Lower lobe of right lung (tissue), 2 donors: ENCODE measurements at regions not wholly inside any gene's neighbourhood (a gene's known extent, or its start where the extent isn't known, plus 50 kb on each side); places are given as distances from the start of the nearest gene placed in this dataset.

ENCODE experiments used
- ATAC-seq, 2 donors: fragments of 200-7000 bp; cut with Tn5 transposase; one replicate each; pipeline ENCODE4 v1.9.1; 2020 to 2022; ENCODE audit warnings: mild to moderate bottlenecking in 2 of 2, moderate library complexity in 2 of 2
- DNase-seq: peaks from one replicate; pipeline ENCODE4 v3.0.0-alpha.2; 2020
- H3K27ac ChIP-seq: fragments of 200-600 bp; one replicate; pipeline ENCODE4 v1.8.0; 2022
- H3K27me3 ChIP-seq: fragments of 200-600 bp; one replicate; pipeline ENCODE4 v1.8.0; 2022; ENCODE audit warnings: low read depth
- H3K36me3 ChIP-seq: fragments of 200-600 bp; one replicate; pipeline ENCODE4 v1.8.0; 2022; ENCODE audit warnings: mild to moderate bottlenecking
- H3K4me1 ChIP-seq: fragments of 200-600 bp; one replicate; pipeline ENCODE4 v1.8.0; 2022
- H3K4me3 ChIP-seq: fragments of 200-600 bp; one replicate; pipeline ENCODE4 v1.8.0; 2022; ENCODE audit warnings: mild to moderate bottlenecking
- H3K9me3 ChIP-seq: fragments of 200-600 bp; one replicate; pipeline ENCODE4 v1.8.0; 2022
- CTCF ChIP-seq: fragments of 200-600 bp; IDR thresholded peaks from one replicate; pipeline ENCODE4 v1.8.0; 2022; ENCODE audit warnings: antibody characterized with exemption, mild to moderate bottlenecking
- intact Hi-C: fragments of 100-400 bp; cut with DNase I; formaldehyde crosslinking; loops from one replicate; pipeline ENCODE4 v1.11.0; 2022
- donor health status: DM: no; HTN: yes; CAD: no; lungs with severe emphysema.

GRCh38 chr9:23571414-23572104 is 254.5 kb downstream of the ELAVL2 start:
- Histone ChIP-seq H3K4me1 (no peaks in the 10 kb centered on the region), H3K27me3 (no peaks in the 10 kb centered on the region), H3K27ac (no peak overlapping the region), H3K36me3 (no peaks in the 10 kb centered on the region), H3K4me3 (no peak overlapping the region), H3K9me3 (no peaks in the 10 kb centered on the region)
- no peak for DNase-seq
- TF ChIP-seq CTCF = no peak
- no peak for ATAC-seq
- intact Hi-C loops = no loop called here

- H3K4me1 ChIP-seq = no peaks in the 10 kb centered on the region
- H3K36me3 ChIP-seq = no peaks in the 10 kb centered on the region
- H3K4me3 ChIP-seq = no peak overlapping the region
- ATAC-seq (no peak), DNase-seq (no peak)
- no peaks in the 10 kb centered on the region for H3K9me3 ChIP-seq
- H3K27ac ChIP-seq = no peak overlapping the region
- intact Hi-C loops = no loop called here
- TF ChIP-seq CTCF = no peak
- H3K27me3 ChIP-seq = no peaks in the 10 kb centered on the region
Observed at GRCh38 chr9:23573800-23574199, 252.2 kb downstream of the ELAVL2 start.

- intact Hi-C loops = no loop called here
- no peaks in the 10 kb centered on the region for H3K36me3 ChIP-seq
- H3K27ac ChIP-seq = no peak overlapping the region
- no peak for TF ChIP-seq CTCF
- ATAC-seq = no peak
- no peaks in the 10 kb centered on the region for H3K4me1 ChIP-seq
- H3K4me3 ChIP-seq = no peak overlapping the region
- H3K9me3 ChIP-seq = no peaks in the 10 kb centered on the region
- DNase-seq = no peak
- no peaks in the 10 kb centered on the region for H3K27me3 ChIP-seq
Observed at GRCh38 chr9:23577611-23578010, 248.4 kb downstream of the ELAVL2 start.

GRCh38 chr9:23581931-23582330 is 244.1 kb downstream of the ELAVL2 start:
- H3K27ac ChIP-seq = no peak overlapping the region
- H3K4me3 ChIP-seq = no peak overlapping the region
- no peaks in the 10 kb centered on the region for H3K4me1 ChIP-seq
- no peak for TF ChIP-seq CTCF
- no peaks in the 10 kb centered on the region for H3K9me3 ChIP-seq
- intact Hi-C loops = no loop called here
- no peaks in the 10 kb centered on the region for H3K27me3 ChIP-seq
- DNase-seq (no peak), ATAC-seq (no peak)
- H3K36me3 ChIP-seq = no peaks in the 10 kb centered on the region

GRCh38 chr9:23582836-23583235 is 243.2 kb downstream of the ELAVL2 start:
- DNase-seq (no peak), ATAC-seq (no peak)
- Histone ChIP-seq H3K4me3 (no peak overlapping the region), H3K9me3 (no peaks in the 10 kb centered on the region), H3K27ac (no peak overlapping the region), H3K4me1 (no peaks in the 10 kb centered on the region), H3K27me3 (no peaks in the 10 kb centered on the region), H3K36me3 (no peaks in the 10 kb centered on the region)
- TF ChIP-seq CTCF = no peak
- intact Hi-C loops = no loop called here
